Sigmoid colon (tissue), 6 donors: ENCODE measurements at regions not wholly inside any gene's neighbourhood (a gene's known extent, or its start where the extent isn't known, plus 50 kb on each side); places are given as distances from the start of the nearest gene placed in this dataset.

Source experiments
- DNase-seq: peaks from one replicate; pipeline ENCODE4 v3.0.0-alpha.2; 2019
- H3K27ac ChIP-seq, 4 donors: fragments of 200-600 bp; sonication (generic); one replicate each; pipeline ENCODE4 v1.5.1; 2016 to 2019; ENCODE audit warnings: mild to moderate bottlenecking in 1 of 4
- H3K27me3 ChIP-seq, 3 donors: fragments of 200-600 bp; sonication (generic); one replicate each; pipeline ENCODE4 v1.5.1; 2019; ENCODE audit warnings: mild to moderate bottlenecking in 1 of 3
- H3K36me3 ChIP-seq, 4 donors: fragments of 200-600 bp; sonication (generic); one replicate each; pipeline ENCODE4 v1.5.1; 2016 to 2019
- H3K4me1 ChIP-seq, 4 donors: fragments of 200-600 bp; sonication (generic); one replicate each; pipeline ENCODE4 v1.5.1; 2017 to 2019
- H3K4me3 ChIP-seq, 4 donors: fragments of 200-600 bp; sonication (generic); one replicate each; pipeline ENCODE4 v1.5.1; 2017 to 2019; ENCODE audit warnings: mild to moderate bottlenecking in 2 of 4, moderate library complexity in 1 of 4
- H3K9me3 ChIP-seq, 4 donors: fragments of 200-600 bp in 3 of 4; sonication (generic) in 3 of 4; one replicate each; pipeline versions ENCODE4 v1.5.1 to v1.6.1; 2013 to 2019
- EP300 ChIP-seq, 4 donors: sonication (generic); formaldehyde crosslinking; IDR thresholded peaks; one replicate each; pipeline ENCODE4 v1.6.1; 2017; ENCODE audit warnings: antibody characterized with exemption in 4 of 4
- POLR2A ChIP-seq, 2 donors: fragments of 450-650 bp; IDR thresholded peaks; one replicate each; pipeline ENCODE4 v1.6.1; 2016; ENCODE audit warnings: antibody characterized with exemption in 2 of 2, mild to moderate bottlenecking in 2 of 2, moderate library complexity in 2 of 2
- POLR2AphosphoS5 ChIP-seq, 4 donors: sonication (generic); formaldehyde crosslinking; IDR thresholded peaks; one replicate each; pipeline ENCODE4 v1.6.1; 2017; ENCODE audit warnings: antibody characterized with exemption in 4 of 4
- WGBS, 2 donors: extraction: QIAGEN DNeasy Blood & Tissue Kit; methylation state at CpG; one replicate each; pipeline ENCODE4 v1.1.7; 2013; 5-methylcytosine and 5-hydroxymethylcytosine counted together
- intact Hi-C: fragments of 100-400 bp; cut with DNase I; formaldehyde crosslinking; loops from one replicate; pipeline ENCODE4 v1.15.1; 2023
- TF ChIP-seq, protein P1 (sequence below), 4 experiments: fragments of 450-650 bp in 3 of 4; fragments of 200-600 bp in 1 of 4; IDR thresholded peaks; one replicate each; pipeline ENCODE4 v1.5.1; 2016 to 2019; ENCODE audit warnings: antibody characterized with exemption in 4 of 4, mild to moderate bottlenecking in 3 of 4, moderate library complexity in 2 of 4
- donor health status: healthy with polysubstance abuse.
- donor health status: healthy.

DNA sequence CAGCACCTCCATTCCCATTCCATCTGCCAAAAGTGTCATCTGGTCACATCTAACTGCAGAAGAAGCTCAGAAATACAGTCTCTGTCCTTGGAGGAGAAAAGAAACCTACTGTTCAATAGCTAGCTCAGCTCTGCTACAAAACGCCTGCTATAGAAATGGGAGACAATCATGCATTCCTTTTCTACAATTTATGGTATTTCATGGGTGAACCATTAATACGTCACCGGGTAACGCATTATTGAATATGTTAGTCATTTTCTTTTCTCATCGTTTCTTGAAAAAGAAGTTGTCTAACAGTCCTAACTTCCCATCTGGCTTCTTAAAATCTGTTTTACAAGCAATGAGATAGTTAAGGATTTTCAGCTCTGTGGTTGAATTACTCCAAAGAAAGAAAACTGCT, 496.7 kb upstream of the RBFOX1 start:
- no peaks in the 10 kb centered on the region for H3K4me1 ChIP-seq
- TF ChIP-seq POLR2AphosphoS5 (IDR thresholded peaks at IDR 0.05) (no peak), EP300 (IDR thresholded peaks at IDR 0.05) (no peak), POLR2A (IDR thresholded peaks at IDR 0.05) (no peak)
- TF ChIP-seq, protein P1, sequence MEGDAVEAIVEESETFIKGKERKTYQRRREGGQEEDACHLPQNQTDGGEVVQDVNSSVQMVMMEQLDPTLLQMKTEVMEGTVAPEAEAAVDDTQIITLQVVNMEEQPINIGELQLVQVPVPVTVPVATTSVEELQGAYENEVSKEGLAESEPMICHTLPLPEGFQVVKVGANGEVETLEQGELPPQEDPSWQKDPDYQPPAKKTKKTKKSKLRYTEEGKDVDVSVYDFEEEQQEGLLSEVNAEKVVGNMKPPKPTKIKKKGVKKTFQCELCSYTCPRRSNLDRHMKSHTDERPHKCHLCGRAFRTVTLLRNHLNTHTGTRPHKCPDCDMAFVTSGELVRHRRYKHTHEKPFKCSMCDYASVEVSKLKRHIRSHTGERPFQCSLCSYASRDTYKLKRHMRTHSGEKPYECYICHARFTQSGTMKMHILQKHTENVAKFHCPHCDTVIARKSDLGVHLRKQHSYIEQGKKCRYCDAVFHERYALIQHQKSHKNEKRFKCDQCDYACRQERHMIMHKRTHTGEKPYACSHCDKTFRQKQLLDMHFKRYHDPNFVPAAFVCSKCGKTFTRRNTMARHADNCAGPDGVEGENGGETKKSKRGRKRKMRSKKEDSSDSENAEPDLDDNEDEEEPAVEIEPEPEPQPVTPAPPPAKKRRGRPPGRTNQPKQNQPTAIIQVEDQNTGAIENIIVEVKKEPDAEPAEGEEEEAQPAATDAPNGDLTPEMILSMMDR (IDR thresholded peaks at IDR 0.05) = no peak
- H3K4me3 ChIP-seq = no peak overlapping the region
- DNase-seq = no peak
- intact Hi-C loops = no loop called here
- H3K9me3 ChIP-seq = no peaks in the 10 kb centered on the region
- WGBS, 2 donors = 86 to 92% methylated on average over 5 of the region's 5 CpGs
- H3K27me3 ChIP-seq = no peaks in the 10 kb centered on the region
- H3K36me3 ChIP-seq = no peaks in the 10 kb centered on the region
- H3K27ac ChIP-seq = no peak overlapping the region

DNA sequence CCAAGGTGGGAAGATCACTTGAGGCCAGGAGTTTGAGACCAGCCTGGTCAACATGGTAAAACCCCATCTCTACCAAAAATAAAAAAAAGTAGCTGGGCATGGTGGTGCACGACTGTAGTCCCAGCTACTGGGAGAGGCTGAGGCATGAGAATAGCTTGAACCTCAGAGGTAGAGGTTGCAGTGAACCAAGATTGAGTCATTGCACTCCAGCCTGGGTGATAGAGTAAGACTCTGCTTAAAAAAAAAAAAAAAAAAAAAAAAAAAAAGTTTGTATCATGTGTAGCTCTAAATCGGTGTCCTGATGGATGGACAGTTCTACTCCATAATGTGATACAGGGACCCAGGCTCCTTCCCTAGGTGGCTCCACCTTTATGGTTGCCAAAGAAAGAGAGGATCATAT, 497.1 kb upstream of the RBFOX1 start:
- WGBS, 2 donors = 90 to 95% methylated on average over 2 of the region's 2 CpGs
- Histone ChIP-seq H3K9me3 (no peaks in the 10 kb centered on the region), H3K27ac (no peak overlapping the region)

DNA sequence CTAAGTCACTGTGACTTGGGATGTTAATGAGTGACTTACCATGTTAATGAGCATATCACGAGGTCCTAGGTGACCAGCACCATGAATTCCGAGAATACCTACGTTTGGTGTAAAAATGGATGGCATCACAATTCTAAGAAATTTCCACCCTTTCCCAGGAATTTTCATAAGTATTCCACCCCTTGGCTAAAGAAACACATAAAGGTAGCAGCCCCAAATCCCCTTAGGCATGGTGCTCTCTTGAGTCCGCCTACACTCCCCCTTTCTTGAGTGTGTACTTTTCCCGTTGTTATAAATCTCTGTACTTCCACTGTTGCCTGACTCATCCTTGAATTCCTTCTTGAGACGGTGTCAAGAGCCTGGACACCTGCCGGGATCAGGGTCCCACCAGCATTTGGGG, 504.0 kb upstream of the RBFOX1 start:
- Histone ChIP-seq H3K4me1 (no peaks in the 10 kb centered on the region), H3K9me3 (peaks cover 0 to 7% (median 0%) of the 10 kb centered on the region in 4 donors), H3K27ac (no peak overlapping the region), H3K4me3 (no peak overlapping the region), H3K36me3 (no peaks in the 10 kb centered on the region), H3K27me3 (no peaks in the 10 kb centered on the region)
- no peak for DNase-seq
- TF ChIP-seq, protein P1 (IDR thresholded peaks at IDR 0.05) = no peak
- TF ChIP-seq POLR2AphosphoS5 (IDR thresholded peaks at IDR 0.05) (no peak), POLR2A (IDR thresholded peaks at IDR 0.05) (no peak), EP300 (IDR thresholded peaks at IDR 0.05) (no peak)
- intact Hi-C loops = no loop called here
- 82 to 90% methylated on average over 7 of the region's 7 CpGs for WGBS, 2 donors

More for the DNA sequence above, 497.1 kb upstream of the RBFOX1 start:
- DNase-seq = no peak
- TF ChIP-seq POLR2A (IDR thresholded peaks at IDR 0.05) = no peak
- no peak for TF ChIP-seq POLR2AphosphoS5 (IDR thresholded peaks at IDR 0.05)
- TF ChIP-seq, protein P1 (IDR thresholded peaks at IDR 0.05) = no peak
- Histone ChIP-seq H3K4me1 (no peaks in the 10 kb centered on the region), H3K27me3 (no peaks in the 10 kb centered on the region), H3K4me3 (no peak overlapping the region), H3K36me3 (no peaks in the 10 kb centered on the region)
- intact Hi-C loops = no loop called here

DNA sequence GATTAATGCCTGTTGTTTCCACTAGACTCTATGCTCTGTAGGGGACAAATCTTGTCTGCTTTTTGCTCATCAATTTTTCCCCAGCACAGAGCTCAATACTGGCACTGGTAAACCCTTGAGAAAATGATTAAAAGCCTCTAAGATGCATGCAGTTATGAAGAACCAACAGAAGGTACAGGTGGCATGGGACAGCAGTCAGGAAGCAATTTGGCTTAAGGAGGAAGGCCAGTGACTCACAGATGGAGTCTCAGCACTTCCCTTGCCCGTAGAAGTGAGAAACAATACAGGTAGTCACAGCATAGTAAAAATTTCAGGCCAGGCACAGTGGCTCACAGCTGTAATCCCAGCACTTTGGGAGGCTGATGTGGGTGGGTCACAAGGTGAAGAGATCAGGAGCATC, 504.7 kb upstream of the RBFOX1 start:
- Histone ChIP-seq H3K4me1 (no peaks in the 10 kb centered on the region), H3K27ac (no peak overlapping the region), H3K27me3 (no peaks in the 10 kb centered on the region), H3K4me3 (no peak overlapping the region), H3K36me3 (no peaks in the 10 kb centered on the region), H3K9me3 (peaks cover 0 to 7% (median 0%) of the 10 kb centered on the region in 4 donors)
- intact Hi-C loops = no loop called here
- 44 to 73% methylated on average over 1 of the region's 1 CpG for WGBS, 2 donors
- no peak for DNase-seq
- TF ChIP-seq EP300 (IDR thresholded peaks at IDR 0.05) (no peak), POLR2AphosphoS5 (IDR thresholded peaks at IDR 0.05) (no peak), POLR2A (IDR thresholded peaks at IDR 0.05) (no peak)
- TF ChIP-seq, protein P1 (IDR thresholded peaks at IDR 0.05) = no peak

DNA sequence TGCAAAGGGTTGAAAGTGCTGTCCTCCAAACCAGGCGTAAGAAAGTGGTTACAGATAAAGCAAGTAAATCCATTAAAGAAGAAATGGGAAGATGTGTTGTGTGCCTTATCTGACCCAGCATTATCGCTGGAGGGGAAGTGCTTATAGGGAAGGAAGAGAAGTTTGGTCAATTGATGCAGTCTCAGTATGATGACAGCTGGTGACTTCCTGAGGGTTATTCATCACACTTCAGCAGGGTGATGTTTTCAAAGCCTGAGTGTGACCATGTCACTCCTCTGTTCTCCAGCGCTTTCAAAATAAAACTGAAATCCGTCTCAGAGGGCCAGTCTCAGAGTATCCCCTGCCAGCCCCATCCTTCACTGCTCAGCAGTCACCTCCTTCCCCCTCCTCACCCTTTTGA, 505.4 kb upstream of the RBFOX1 start:
- Histone ChIP-seq H3K36me3 (no peaks in the 10 kb centered on the region), H3K27ac (no peak overlapping the region), H3K4me1 (no peaks in the 10 kb centered on the region), H3K9me3 (peaks cover 0 to 7% (median 0%) of the 10 kb centered on the region in 4 donors), H3K27me3 (no peaks in the 10 kb centered on the region), H3K4me3 (no peak overlapping the region)
- no peak for DNase-seq
- TF ChIP-seq, protein P1 (IDR thresholded peaks at IDR 0.05) = no peak
- no peak for TF ChIP-seq EP300 (IDR thresholded peaks at IDR 0.05)
- no peak for TF ChIP-seq POLR2AphosphoS5 (IDR thresholded peaks at IDR 0.05)
- no peak for TF ChIP-seq POLR2A (IDR thresholded peaks at IDR 0.05)
- intact Hi-C loops = no loop called here
- 33 to 76% methylated on average over 4 of the region's 4 CpGs for WGBS, 2 donors
